H1 (cell line): ENCODE measurements at regions not wholly inside any gene's neighbourhood (a gene's known extent, or its start where the extent isn't known, plus 50 kb on each side); places are given as distances from the start of the nearest gene placed in this dataset.

ENCODE experiments used
- EP300 ChIP-seq, 2 experiments: IDR thresholded peaks; 1 replicate in 1 of 2; 2 replicates in 1 of 2; pipeline ENCODE4 v1.6.1; 2011 to 2012; ENCODE audit warnings: low read depth in 2 of 2, low read length in 2 of 2, mild to moderate bottlenecking in 2 of 2, borderline replicate concordance in 1 of 2, inconsistent platforms in 1 of 2, moderate library complexity in 1 of 2
- POLR2A ChIP-seq, 2 experiments: IDR thresholded peaks; 1 replicate in 1 of 2; 2 replicates in 1 of 2; pipeline ENCODE4 v1.6.1; 2011; ENCODE audit warnings: low read depth in 2 of 2, low read length in 2 of 2, mild to moderate bottlenecking in 2 of 2; ENCODE audit errors: control extremely low read depth in 1 of 2

GRCh38 chr11:96658436-96658835, 268.6 kb downstream of the JRKL start (continued):
- no peak for TF ChIP-seq EP300 (IDR thresholded peaks at IDR 0.05; ENCODE audit: borderline replicate concordance in 1 of 2, low read depth in 2 of 2, low read length in 2 of 2)
- TF ChIP-seq POLR2A (IDR thresholded peaks at IDR 0.05; ENCODE audit: control extremely low read depth in 1 of 2, low read depth in 2 of 2, low read length in 2 of 2) = no peak
